Uterus (tissue), 3 donors: ENCODE measurements at regions not wholly inside any gene's neighbourhood (a gene's known extent, or its start where the extent isn't known, plus 50 kb on each side); places are given as distances from the start of the nearest gene placed in this dataset.

Source experiments
- DNase-seq, 2 donors: peaks; one replicate each; pipeline ENCODE4 v3.0.0-alpha.2; 2019 to 2020
- H3K27ac ChIP-seq, 2 donors: fragments of 200-600 bp; sonication (generic); 1 replicate in 1 of 2; 2 replicates in 1 of 2; pipeline ENCODE4 v1.5.1; 2016 to 2018
- H3K27me3 ChIP-seq, 2 donors: fragments of 200-600 bp; sonication (generic); one replicate each; pipeline ENCODE4 v1.5.1; 2018 to 2019; ENCODE audit warnings: control low read depth in 1 of 2
- H3K36me3 ChIP-seq, 2 donors: fragments of 200-600 bp; sonication (generic); one replicate each; pipeline ENCODE4 v1.5.1; 2019; ENCODE audit warnings: control low read depth in 1 of 2
- H3K4me1 ChIP-seq, 2 donors: fragments of 200-600 bp; sonication (generic); one replicate each; pipeline ENCODE4 v1.5.1; 2018 to 2019; ENCODE audit warnings: control low read depth in 1 of 2
- H3K4me3 ChIP-seq, 2 donors: fragments of 200-600 bp; sonication (generic); 1 replicate in 1 of 2; 2 replicates in 1 of 2; pipeline ENCODE4 v1.5.1; 2018 to 2019; ENCODE audit warnings: mild to moderate bottlenecking in 1 of 2
- H3K9me3 ChIP-seq, 2 donors: fragments of 200-600 bp; sonication (generic); one replicate each; pipeline ENCODE4 v1.5.1; 2019; ENCODE audit warnings: control low read depth in 1 of 2
- CTCF ChIP-seq, 4 experiments: fragments of 200-600 bp in 2 of 4; fragments of 450-650 bp in 2 of 4; sonication (generic) in 2 of 4; IDR thresholded peaks; one replicate each; pipeline ENCODE4 v1.5.1; 2016 to 2019; ENCODE audit warnings: antibody characterized with exemption in 4 of 4, mild to moderate bottlenecking in 2 of 4, moderate library complexity in 1 of 4
- POLR2A ChIP-seq, 2 donors: fragments of 450-650 bp; IDR thresholded peaks; one replicate each; pipeline ENCODE4 v1.6.1; 2016; ENCODE audit warnings: antibody characterized with exemption in 2 of 2, mild to moderate bottlenecking in 1 of 2, moderate library complexity in 1 of 2
- intact Hi-C: fragments of 100-400 bp; cut with DNase I; formaldehyde crosslinking; loops from one replicate; pipeline ENCODE4 v1.15.1; 2023; ENCODE audit warnings: low total_unique reads
- donor health status: DM: yes; HTN: yes; CAD: no.

GRCh38 chr2:22499082-22499839 is 885.7 kb upstream of the KLHL29 start:
- Histone ChIP-seq H3K4me3 (no peak overlapping the region), H3K9me3 (no peaks in the 10 kb centered on the region), H3K4me1 (peaks cover 0 to 5% of the 10 kb centered on the region in 2 donors), H3K27me3 (no peaks in the 10 kb centered on the region), H3K36me3 (no peaks in the 10 kb centered on the region), H3K27ac (peak overlapping the region in 1 of 2 donors; percentile 56)
- peak in 1 of 2 donors; percentile 36 for DNase-seq
- TF ChIP-seq CTCF (IDR thresholded peaks at IDR 0.05) (no peak), POLR2A (IDR thresholded peaks at IDR 0.05) (no peak)
- intact Hi-C loops = no loop called here

DNA sequence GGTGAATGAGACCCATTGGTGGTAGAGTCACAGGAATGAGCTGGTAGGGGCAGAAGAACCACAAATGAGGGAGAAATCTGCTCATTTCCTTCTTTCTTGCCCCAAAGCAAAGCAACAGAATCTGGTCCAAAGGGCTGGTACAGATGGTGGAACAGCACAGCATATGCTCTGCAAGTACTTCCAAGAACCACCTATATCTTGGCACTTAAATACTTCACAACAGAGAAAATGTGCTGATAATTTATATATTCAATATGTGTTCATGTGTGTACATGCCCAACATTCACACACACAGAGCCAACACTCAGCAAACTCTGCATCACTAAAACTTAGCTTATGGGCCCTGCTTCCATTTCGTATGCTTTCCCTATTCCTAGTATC is 884.4 kb upstream of the KLHL29 start:
- no peak for TF ChIP-seq POLR2A (IDR thresholded peaks at IDR 0.05)
- TF ChIP-seq CTCF (IDR thresholded peaks at IDR 0.05) = no peak
- Histone ChIP-seq H3K27ac (peak overlapping the region in 1 of 2 donors; percentile 65), H3K9me3 (no peaks in the 10 kb centered on the region), H3K27me3 (no peaks in the 10 kb centered on the region), H3K4me3 (no peak overlapping the region), H3K36me3 (no peaks in the 10 kb centered on the region), H3K4me1 (peaks cover 0 to 5% of the 10 kb centered on the region in 2 donors)
- intact Hi-C loops = no loop called here
- DNase-seq = no peak

GRCh38 chr2:22501851-22502250 is 883.1 kb upstream of the KLHL29 start:
- no peak for DNase-seq
- Histone ChIP-seq H3K4me3 (no peak overlapping the region), H3K27me3 (no peaks in the 10 kb centered on the region), H3K36me3 (no peaks in the 10 kb centered on the region), H3K27ac (no peak overlapping the region), H3K9me3 (no peaks in the 10 kb centered on the region), H3K4me1 (peaks cover 0 to 5% of the 10 kb centered on the region in 2 donors)
- no peak for TF ChIP-seq POLR2A (IDR thresholded peaks at IDR 0.05)
- TF ChIP-seq CTCF (IDR thresholded peaks at IDR 0.05) = no peak
- intact Hi-C loops = no loop called here

DNA sequence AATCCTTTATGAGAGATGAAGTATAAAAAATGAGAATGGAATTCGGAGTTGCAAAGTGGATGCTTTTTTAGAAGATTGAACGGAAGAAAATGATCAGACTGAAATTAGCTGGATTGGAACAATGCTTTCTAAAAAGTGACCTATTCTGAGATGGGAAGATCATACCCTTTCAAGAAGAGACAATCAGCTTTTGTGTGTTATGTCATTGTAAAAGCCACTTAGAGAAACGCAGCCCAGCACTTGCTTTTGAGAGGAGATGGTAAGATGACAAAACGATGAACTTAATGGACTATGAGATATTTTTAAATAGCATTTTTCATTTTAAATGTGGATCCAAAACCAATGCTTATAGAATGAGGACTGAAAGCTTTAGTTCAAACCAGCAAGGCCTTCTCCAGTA is 871.4 kb upstream of the KLHL29 start:
- TF ChIP-seq CTCF (IDR thresholded peaks at IDR 0.05) (no peak), POLR2A (IDR thresholded peaks at IDR 0.05) (no peak)
- Histone ChIP-seq H3K4me1 (no peaks in the 10 kb centered on the region), H3K9me3 (no peaks in the 10 kb centered on the region), H3K36me3 (no peaks in the 10 kb centered on the region), H3K27me3 (no peaks in the 10 kb centered on the region), H3K27ac (no peak overlapping the region), H3K4me3 (no peak overlapping the region)
- no peak for DNase-seq
- intact Hi-C loops = no loop called here

- H3K4me1 ChIP-seq = no peaks in the 10 kb centered on the region
- H3K9me3 ChIP-seq = no peaks in the 10 kb centered on the region
- no peak overlapping the region for H3K27ac ChIP-seq
- TF ChIP-seq POLR2A (IDR thresholded peaks at IDR 0.05) (no peak), CTCF (IDR thresholded peaks at IDR 0.05) (no peak)
- H3K36me3 ChIP-seq = no peaks in the 10 kb centered on the region
- intact Hi-C loops = no loop called here
- no peak for DNase-seq
- H3K4me3 ChIP-seq = no peak overlapping the region
- H3K27me3 ChIP-seq = no peaks in the 10 kb centered on the region
Measured at GRCh38 chr2:22517141-22517540, 867.8 kb upstream of the KLHL29 start.
